Upper lobe of right lung (tissue), 1 donor: ENCODE measurements at regions not wholly inside any gene's neighbourhood (a gene's known extent, or its start where the extent isn't known, plus 50 kb on each side); places are given as distances from the start of the nearest gene placed in this dataset.

Experiments used
- ATAC-seq: fragments of 200-7000 bp; cut with Tn5 transposase; one replicate; pipeline ENCODE4 v1.9.1; 2020; ENCODE audit warnings: mild to moderate bottlenecking, moderate library complexity
- DNase-seq: peaks from one replicate; pipeline ENCODE4 v3.0.0-alpha.2; 2020
- H3K27ac ChIP-seq: fragments of 200-600 bp; one replicate; pipeline ENCODE4 v1.8.0; 2022
- H3K27me3 ChIP-seq: fragments of 200-600 bp; one replicate; pipeline ENCODE4 v1.8.0; 2022; ENCODE audit warnings: mild to moderate bottlenecking
- H3K36me3 ChIP-seq: fragments of 200-600 bp; one replicate; pipeline ENCODE4 v1.8.0; 2022
- H3K4me1 ChIP-seq: fragments of 200-600 bp; one replicate; pipeline ENCODE4 v1.8.0; 2022
- H3K4me3 ChIP-seq: fragments of 200-600 bp; one replicate; pipeline ENCODE4 v1.8.0; 2022; ENCODE audit warnings: mild to moderate bottlenecking
- H3K9me3 ChIP-seq: fragments of 200-600 bp; one replicate; pipeline ENCODE4 v1.8.0; 2022
- intact Hi-C: fragments of 100-400 bp; cut with DNase I; formaldehyde crosslinking; loops from one replicate; pipeline ENCODE4 v1.11.0; 2022
- TF ChIP-seq, protein P1 (sequence below): fragments of 200-600 bp; IDR thresholded peaks from one replicate; pipeline ENCODE4 v1.8.0; 2022; ENCODE audit warnings: antibody characterized with exemption
- donor health status: DM: no; HTN: yes; CAD: no; lungs with severe emphysema.

DNA sequence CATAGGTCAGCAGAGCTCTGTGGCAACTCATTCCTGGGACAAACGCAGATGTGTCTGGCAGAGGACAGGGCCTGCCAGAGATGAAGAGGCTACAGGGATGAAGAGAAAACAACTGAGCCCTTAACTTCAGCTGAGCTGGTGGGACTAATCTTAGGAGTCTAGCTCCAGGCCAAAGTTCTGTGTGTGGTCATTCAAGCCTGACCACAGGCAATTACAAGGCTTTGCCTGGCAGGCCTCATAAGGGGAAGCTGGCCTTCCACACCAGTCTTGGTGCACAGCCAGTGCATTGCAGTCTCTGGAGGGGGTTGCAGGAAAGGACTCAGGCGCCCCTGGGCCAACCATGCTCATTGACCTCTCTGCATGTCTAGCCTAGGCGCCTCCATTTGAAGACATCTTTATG, 127.6 kb upstream of the DAAM1 start:
- H3K4me3 ChIP-seq = no peak overlapping the region
- ATAC-seq = no peak
- intact Hi-C loops = no loop called here
- no peaks in the 10 kb centered on the region for H3K36me3 ChIP-seq
- TF ChIP-seq, protein P1, sequence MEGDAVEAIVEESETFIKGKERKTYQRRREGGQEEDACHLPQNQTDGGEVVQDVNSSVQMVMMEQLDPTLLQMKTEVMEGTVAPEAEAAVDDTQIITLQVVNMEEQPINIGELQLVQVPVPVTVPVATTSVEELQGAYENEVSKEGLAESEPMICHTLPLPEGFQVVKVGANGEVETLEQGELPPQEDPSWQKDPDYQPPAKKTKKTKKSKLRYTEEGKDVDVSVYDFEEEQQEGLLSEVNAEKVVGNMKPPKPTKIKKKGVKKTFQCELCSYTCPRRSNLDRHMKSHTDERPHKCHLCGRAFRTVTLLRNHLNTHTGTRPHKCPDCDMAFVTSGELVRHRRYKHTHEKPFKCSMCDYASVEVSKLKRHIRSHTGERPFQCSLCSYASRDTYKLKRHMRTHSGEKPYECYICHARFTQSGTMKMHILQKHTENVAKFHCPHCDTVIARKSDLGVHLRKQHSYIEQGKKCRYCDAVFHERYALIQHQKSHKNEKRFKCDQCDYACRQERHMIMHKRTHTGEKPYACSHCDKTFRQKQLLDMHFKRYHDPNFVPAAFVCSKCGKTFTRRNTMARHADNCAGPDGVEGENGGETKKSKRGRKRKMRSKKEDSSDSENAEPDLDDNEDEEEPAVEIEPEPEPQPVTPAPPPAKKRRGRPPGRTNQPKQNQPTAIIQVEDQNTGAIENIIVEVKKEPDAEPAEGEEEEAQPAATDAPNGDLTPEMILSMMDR = no peak
- H3K27me3 ChIP-seq = no peaks in the 10 kb centered on the region
- no peak overlapping the region for H3K27ac ChIP-seq
- no peaks in the 10 kb centered on the region for H3K4me1 ChIP-seq
- peaks cover 7% of the 10 kb centered on the region for H3K9me3 ChIP-seq
- no peak for DNase-seq

DNA sequence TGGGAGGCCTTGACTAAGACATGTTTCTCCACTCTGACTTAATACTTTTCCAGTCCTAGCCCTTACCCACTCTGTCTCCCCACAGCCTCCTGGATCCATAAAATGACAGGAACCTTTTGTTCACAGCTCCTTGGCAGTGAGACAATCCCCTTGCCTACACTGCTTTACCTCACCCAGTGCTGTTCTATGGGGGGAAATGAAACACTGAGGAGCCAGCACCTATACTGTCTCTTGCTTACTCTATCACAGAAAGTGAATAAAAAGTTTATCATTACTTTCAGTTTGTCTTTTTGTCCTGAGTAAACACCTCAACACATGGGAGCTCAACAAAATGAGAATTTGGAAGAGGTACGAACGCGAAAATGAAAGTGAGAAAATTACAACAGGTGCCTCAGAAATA, 127.2 kb upstream of the DAAM1 start:
- Histone ChIP-seq H3K36me3 (no peaks in the 10 kb centered on the region), H3K27ac (no peak overlapping the region), H3K27me3 (no peaks in the 10 kb centered on the region), H3K4me3 (no peak overlapping the region), H3K9me3 (peaks cover 7% of the 10 kb centered on the region), H3K4me1 (no peaks in the 10 kb centered on the region)
- TF ChIP-seq, protein P1 = no peak
- ATAC-seq (no peak), DNase-seq (no peak)
- intact Hi-C loops = no loop called here

DNA sequence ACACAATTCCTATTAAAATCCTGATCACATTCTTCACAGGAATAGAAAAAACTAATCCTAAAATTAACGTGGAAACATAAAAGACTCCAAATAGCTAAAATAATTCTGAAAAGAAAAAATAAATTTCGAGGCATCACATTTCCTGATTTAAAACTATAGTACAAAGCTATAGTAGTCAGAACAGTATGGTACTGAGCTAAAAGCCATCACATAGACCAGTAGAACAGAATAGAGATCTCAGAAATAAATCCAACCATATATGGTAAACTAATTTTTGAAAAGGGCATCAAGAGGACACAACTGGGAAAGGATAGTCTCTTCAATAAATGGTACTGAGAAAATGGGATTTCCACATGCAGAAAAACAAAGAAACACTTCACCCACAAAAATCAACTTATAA, 125.2 kb upstream of the DAAM1 start:
- TF ChIP-seq, protein P1 = no peak
- Histone ChIP-seq H3K27ac (no peak overlapping the region), H3K9me3 (peaks cover 7% of the 10 kb centered on the region), H3K27me3 (no peaks in the 10 kb centered on the region), H3K4me1 (no peaks in the 10 kb centered on the region), H3K36me3 (no peaks in the 10 kb centered on the region), H3K4me3 (no peak overlapping the region)
- DNase-seq (no peak), ATAC-seq (no peak)
- intact Hi-C loops = no loop called here

DNA sequence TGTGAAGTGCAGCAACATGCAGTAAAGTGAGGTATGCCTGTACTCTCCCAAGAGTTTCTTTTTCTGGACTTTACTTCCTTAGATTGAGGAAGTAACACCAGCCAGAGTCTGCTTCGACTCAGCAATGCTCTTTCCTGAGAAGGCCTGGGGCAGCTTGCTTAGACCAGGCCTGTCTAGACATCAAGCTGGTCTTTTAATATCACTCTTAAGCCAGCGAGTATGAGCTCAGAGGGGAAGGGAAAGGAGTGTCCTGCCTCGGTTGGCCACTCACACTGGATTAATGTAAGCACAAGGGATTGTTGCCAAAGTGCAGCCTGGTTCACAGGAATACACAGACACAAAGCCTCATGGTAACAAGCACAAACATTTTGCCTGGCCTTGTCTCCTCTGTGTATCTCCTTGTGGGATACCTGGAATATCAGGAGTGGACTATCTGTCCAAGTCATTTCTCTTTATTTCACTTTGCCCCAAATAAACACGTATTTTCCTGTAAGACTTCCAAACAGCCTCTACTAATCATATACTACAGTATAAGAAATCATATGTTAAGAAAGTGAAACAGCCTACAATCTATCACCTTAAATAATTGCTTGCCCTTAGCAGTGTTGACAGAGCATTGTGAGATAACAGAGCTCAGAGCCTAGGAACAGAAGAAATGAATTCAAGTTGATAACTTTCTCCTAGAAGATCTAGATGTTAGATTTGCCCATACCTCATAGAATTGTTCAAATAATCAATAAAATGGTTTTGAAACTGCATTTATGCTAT, 121.2 kb upstream of the DAAM1 start:
- Histone ChIP-seq H3K36me3 (no peaks in the 10 kb centered on the region), H3K9me3 (peaks cover 7% of the 10 kb centered on the region), H3K27me3 (peaks cover 4% of the 10 kb centered on the region), H3K4me3 (no peak overlapping the region), H3K27ac (no peak overlapping the region), H3K4me1 (no peaks in the 10 kb centered on the region)
- no peak for ATAC-seq
- intact Hi-C loops = no loop called here
- no peak for DNase-seq
- TF ChIP-seq, protein P1 = no peak

DNA sequence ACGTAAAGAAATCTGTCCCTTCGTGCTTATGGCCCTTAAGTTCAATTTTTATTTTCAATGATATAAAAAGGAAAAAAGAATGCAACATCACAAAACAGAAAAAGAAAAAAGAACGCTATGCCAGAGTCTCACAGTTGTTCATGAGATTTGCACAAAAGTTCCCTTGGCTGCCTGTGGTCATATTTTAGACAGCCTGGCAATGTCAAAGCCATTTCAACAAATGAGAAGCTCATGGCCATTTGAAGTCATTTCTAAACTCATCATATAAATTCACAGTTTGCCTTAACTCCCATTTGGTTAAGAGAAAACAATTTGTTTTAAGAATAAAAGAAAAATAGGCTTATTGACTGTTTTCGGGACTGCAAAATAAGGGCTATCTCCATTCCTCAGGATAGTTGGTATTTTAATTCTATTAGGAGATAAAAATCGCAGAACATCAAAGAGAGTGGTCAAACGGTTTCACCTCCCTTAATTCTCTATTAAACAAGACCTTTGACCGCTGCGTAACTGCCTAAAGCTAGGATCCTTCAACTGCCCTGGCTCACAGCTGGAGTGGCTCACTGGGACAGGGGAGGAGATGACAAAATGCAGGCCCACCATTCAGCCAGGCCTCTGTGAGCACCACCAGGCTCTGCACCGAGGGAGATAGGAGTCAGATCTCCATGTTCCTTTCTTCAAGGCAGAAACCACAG, 119.2 kb upstream of the DAAM1 start:
- Histone ChIP-seq H3K4me1 (no peaks in the 10 kb centered on the region), H3K27me3 (peaks cover 4% of the 10 kb centered on the region), H3K4me3 (no peak overlapping the region), H3K27ac (no peak overlapping the region), H3K9me3 (no peaks in the 10 kb centered on the region), H3K36me3 (no peaks in the 10 kb centered on the region)
- intact Hi-C loops = no loop called here
- ATAC-seq = no peak
- DNase-seq = no peak
- TF ChIP-seq, protein P1 = no peak
